ENCODE measurements at regions not wholly inside any gene's neighbourhood (a gene's known extent, or its start where the extent isn't known, plus 50 kb on each side); places are given as distances from the start of the nearest gene placed in this dataset.

DNA sequence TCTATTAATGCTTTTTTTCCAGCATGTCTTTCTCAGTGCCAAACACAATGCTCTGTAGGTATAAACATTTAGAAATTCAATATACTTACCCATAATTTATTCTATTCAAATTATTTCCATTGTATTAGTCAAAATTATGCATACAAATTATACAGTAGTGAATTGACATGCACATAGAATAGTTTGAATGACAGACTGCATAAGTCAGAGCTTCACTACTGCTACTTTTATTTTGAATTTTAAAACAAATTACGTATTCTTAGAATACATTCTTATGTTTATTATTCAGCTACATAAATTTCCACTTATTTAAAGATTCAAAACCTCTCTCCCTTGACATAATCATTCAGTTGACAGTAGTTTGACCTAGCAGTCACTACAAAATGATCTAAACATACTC lies 808.0 kb upstream of the CCDC179 start:
- Histone ChIP-seq H3K27ac (ENCODE audit: low read length) (no peak overlapping the region), H3K9ac (ENCODE audit: low read depth, low read length) (no peak overlapping the region), H3K36me3 (ENCODE audit: insufficient read depth, low read depth, low read length) (no peaks in the 10 kb centered on the region), H3K4me3 (ENCODE audit: low read length) (no peak overlapping the region), H3K9me3 (ENCODE audit: insufficient read depth, low read depth, low read length) (no peaks in the 10 kb centered on the region), H3K27me3 (ENCODE audit: insufficient read depth, low read length) (no peaks in the 10 kb centered on the region), H3K4me1 (ENCODE audit: insufficient read depth, low read length) (no peaks in the 10 kb centered on the region)

DNA sequence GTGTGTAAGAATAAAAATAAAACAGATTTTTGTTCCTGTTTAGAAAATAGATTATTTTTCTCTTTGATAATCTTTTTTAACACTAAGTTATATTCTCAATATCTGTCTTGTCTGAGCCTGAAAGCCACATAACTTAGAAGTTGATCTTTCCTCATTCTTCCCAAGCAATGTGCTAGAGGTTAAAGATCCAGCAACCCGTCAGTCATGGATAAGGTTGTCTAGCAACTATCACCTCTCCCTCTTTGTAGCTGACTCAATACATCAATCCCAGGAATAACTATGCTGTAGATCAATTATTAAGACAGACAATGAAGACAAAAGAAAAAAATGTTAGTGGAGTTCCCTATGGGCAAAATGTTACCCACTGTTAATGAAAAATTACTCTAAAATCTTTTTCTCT lies 813.1 kb upstream of the CCDC179 start:
- no peak overlapping the region for H3K4me3 ChIP-seq (ENCODE audit: low read length)

GRCh38 chr11:23674866-23675265 lies 814.6 kb upstream of the CCDC179 start:
- Histone ChIP-seq H3K4me3 (ENCODE audit: low read length) (no peak overlapping the region), H3K27ac (ENCODE audit: low read length) (no peak overlapping the region), H3K27me3 (ENCODE audit: insufficient read depth, low read length) (no peaks in the 10 kb centered on the region), H3K9ac (ENCODE audit: low read depth, low read length) (no peak overlapping the region), H3K36me3 (ENCODE audit: insufficient read depth, low read depth, low read length) (no peaks in the 10 kb centered on the region), H3K9me3 (ENCODE audit: insufficient read depth, low read depth, low read length) (no peaks in the 10 kb centered on the region), H3K4me1 (ENCODE audit: insufficient read depth, low read length) (no peaks in the 10 kb centered on the region)

More for the DNA sequence above, 813.1 kb upstream of the CCDC179 start:
- Histone ChIP-seq H3K36me3 (ENCODE audit: insufficient read depth, low read depth, low read length) (no peaks in the 10 kb centered on the region), H3K27ac (ENCODE audit: low read length) (no peak overlapping the region), H3K9ac (ENCODE audit: low read depth, low read length) (no peak overlapping the region), H3K27me3 (ENCODE audit: insufficient read depth, low read length) (no peaks in the 10 kb centered on the region), H3K4me1 (ENCODE audit: insufficient read depth, low read length) (no peaks in the 10 kb centered on the region), H3K9me3 (ENCODE audit: insufficient read depth, low read depth, low read length) (no peaks in the 10 kb centered on the region)

DNA sequence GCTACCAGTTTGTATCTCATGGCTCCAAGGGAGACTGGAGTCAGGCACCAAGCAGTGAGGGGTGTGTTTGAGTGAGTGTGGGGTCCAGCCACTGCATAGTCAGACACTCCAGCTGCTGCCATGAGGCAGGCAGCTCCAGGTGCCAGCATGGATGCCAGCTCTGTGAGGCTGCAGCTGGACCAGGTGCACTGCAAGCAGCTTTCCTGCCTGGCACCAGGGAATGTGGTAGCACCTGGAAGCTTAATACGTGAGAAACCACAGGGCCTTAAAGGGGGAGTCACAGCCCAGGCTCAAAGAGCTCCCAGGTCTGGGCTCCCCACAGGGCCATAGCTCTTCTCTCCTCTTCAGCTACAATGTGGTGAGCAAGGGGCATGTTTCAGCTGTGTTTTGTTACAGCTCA lies 817.8 kb upstream of the LUZP2 start:
- H3K4me1 ChIP-seq (ENCODE audit: insufficient read depth, low read length): no peaks in the 10 kb centered on the region

DNA sequence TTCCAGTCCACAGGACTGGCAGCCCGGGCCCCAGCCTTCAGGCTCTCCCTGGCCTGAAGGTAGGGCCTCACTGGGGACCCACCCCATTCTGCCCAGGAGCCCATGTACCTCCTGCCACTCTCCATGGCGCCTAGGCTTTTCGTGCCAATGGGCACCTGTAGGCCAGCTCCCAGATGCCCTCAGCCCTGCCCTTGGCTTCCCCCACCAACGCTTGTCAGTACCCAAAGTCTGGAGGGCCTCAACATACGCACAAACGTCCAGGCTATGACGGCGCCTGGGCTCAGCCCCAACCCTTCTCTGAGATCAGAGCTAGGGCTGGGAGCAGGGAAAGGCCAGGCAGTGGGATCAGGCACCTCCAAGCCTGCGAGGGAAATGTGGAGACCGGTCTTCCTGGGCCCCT lies 816.9 kb upstream of the LUZP2 start:
- Histone ChIP-seq H3K27me3 (ENCODE audit: insufficient read depth, low read length) (no peaks in the 10 kb centered on the region), H3K4me3 (ENCODE audit: low read length) (no peak overlapping the region), H3K4me1 (ENCODE audit: insufficient read depth, low read length) (no peaks in the 10 kb centered on the region), H3K9me3 (ENCODE audit: insufficient read depth, low read depth, low read length) (no peaks in the 10 kb centered on the region), H3K27ac (ENCODE audit: low read length) (no peak overlapping the region), H3K9ac (ENCODE audit: low read depth, low read length) (no peak overlapping the region), H3K36me3 (ENCODE audit: insufficient read depth, low read depth, low read length) (no peaks in the 10 kb centered on the region)

More for the DNA sequence above, 817.8 kb upstream of the LUZP2 start:
- Histone ChIP-seq H3K9ac (ENCODE audit: low read depth, low read length) (no peak overlapping the region), H3K27ac (ENCODE audit: low read length) (no peak overlapping the region), H3K36me3 (ENCODE audit: insufficient read depth, low read depth, low read length) (no peaks in the 10 kb centered on the region), H3K9me3 (ENCODE audit: insufficient read depth, low read depth, low read length) (no peaks in the 10 kb centered on the region), H3K27me3 (ENCODE audit: insufficient read depth, low read length) (no peaks in the 10 kb centered on the region), H3K4me3 (ENCODE audit: low read length) (no peak overlapping the region)

- no peak overlapping the region for H3K4me3 ChIP-seq (ENCODE audit: low read length)
- H3K27me3 ChIP-seq (ENCODE audit: insufficient read depth, low read length): no peaks in the 10 kb centered on the region
- H3K4me1 ChIP-seq (ENCODE audit: insufficient read depth, low read length): no peaks in the 10 kb centered on the region
- H3K9me3 ChIP-seq (ENCODE audit: insufficient read depth, low read depth, low read length): no peaks in the 10 kb centered on the region
- no peak overlapping the region for H3K9ac ChIP-seq (ENCODE audit: low read depth, low read length)
- H3K27ac ChIP-seq (ENCODE audit: low read length): no peak overlapping the region
- H3K36me3 ChIP-seq (ENCODE audit: insufficient read depth, low read depth, low read length): no peaks in the 10 kb centered on the region
Measured at GRCh38 chr11:23680488-23681230, 816.2 kb upstream of the LUZP2 start.

GRCh38 chr11:23684701-23685100 lies 812.2 kb upstream of the LUZP2 start:
- H3K4me3 ChIP-seq (ENCODE audit: low read length): no peak overlapping the region

DNA sequence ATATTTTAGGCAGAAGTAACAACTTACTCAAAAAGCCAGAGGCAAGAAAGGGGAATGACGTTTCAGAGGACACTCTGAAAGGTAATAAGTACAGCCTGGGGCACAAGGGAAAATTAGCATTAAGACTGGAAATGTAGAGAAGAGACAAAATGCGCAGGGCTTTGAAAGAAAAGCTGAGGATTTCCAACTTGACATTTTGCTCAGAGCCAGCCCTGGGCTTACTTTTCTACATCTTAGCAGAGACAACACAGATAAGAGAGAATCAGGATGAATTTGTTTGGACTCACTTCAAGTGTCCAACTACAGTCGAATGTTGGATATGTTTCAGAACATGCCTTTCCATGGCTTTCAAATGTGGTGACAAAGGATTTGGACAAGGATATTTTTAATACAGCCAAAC lies 808.9 kb upstream of the LUZP2 start:
- Histone ChIP-seq H3K4me1 (ENCODE audit: insufficient read depth, low read length) (peaks cover 6% of the 10 kb centered on the region; the same call in 1 of the 2 replicates), H3K36me3 (ENCODE audit: insufficient read depth, low read depth, low read length) (no peaks in the 10 kb centered on the region)

More at GRCh38 chr11:23684701-23685100, 812.2 kb upstream of the LUZP2 start:
- Histone ChIP-seq H3K27me3 (ENCODE audit: insufficient read depth, low read length) (no peaks in the 10 kb centered on the region), H3K27ac (ENCODE audit: low read length) (no peak overlapping the region), H3K36me3 (ENCODE audit: insufficient read depth, low read depth, low read length) (no peaks in the 10 kb centered on the region), H3K4me1 (ENCODE audit: insufficient read depth, low read length) (no peaks in the 10 kb centered on the region), H3K9ac (ENCODE audit: low read depth, low read length) (no peak overlapping the region), H3K9me3 (ENCODE audit: insufficient read depth, low read depth, low read length) (no peaks in the 10 kb centered on the region)

GRCh38 chr11:23688411-23688810 lies 808.4 kb upstream of the LUZP2 start:
- H3K4me3 ChIP-seq (ENCODE audit: low read length): no peak overlapping the region
- no peaks in the 10 kb centered on the region for H3K36me3 ChIP-seq (ENCODE audit: insufficient read depth, low read depth, low read length)
- no peak overlapping the region for H3K9ac ChIP-seq (ENCODE audit: low read depth, low read length)
- peaks cover 6% of the 10 kb centered on the region; the same call in 1 of the 2 replicates for H3K4me1 ChIP-seq (ENCODE audit: insufficient read depth, low read length)
- H3K27ac ChIP-seq (ENCODE audit: low read length): no peak overlapping the region
- H3K27me3 ChIP-seq (ENCODE audit: insufficient read depth, low read length): no peaks in the 10 kb centered on the region
- H3K9me3 ChIP-seq (ENCODE audit: insufficient read depth, low read depth, low read length): no peaks in the 10 kb centered on the region

More for the DNA sequence above, 808.9 kb upstream of the LUZP2 start:
- no peak overlapping the region for H3K9ac ChIP-seq (ENCODE audit: low read depth, low read length)
- H3K27me3 ChIP-seq (ENCODE audit: insufficient read depth, low read length): no peaks in the 10 kb centered on the region
- no peaks in the 10 kb centered on the region for H3K9me3 ChIP-seq (ENCODE audit: insufficient read depth, low read depth, low read length)
- H3K27ac ChIP-seq (ENCODE audit: low read length): no peak overlapping the region
- no peak overlapping the region for H3K4me3 ChIP-seq (ENCODE audit: low read length)

DNA sequence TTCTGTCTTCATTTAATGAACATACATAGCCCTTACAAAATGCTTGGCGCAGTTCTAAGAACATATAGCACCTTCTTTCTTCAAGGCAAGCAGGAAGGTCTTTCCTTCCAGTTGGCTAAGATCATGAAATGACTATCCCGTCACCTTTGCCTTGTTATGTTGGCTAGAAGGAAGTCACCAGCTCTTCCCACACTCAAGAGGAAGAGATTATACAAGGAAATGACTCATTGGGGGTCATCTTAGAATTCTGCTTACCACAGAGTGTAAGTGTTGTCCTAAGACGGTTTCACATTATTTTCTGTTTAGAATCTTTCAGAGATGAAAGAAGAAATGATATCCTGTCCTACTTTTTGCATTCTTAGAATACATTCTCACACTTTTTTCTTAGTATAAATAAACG lies 808.0 kb upstream of the LUZP2 start:
- peaks cover 6% of the 10 kb centered on the region; the same call in 1 of the 2 replicates for H3K4me1 ChIP-seq (ENCODE audit: insufficient read depth, low read length)
- no peak overlapping the region for H3K27ac ChIP-seq (ENCODE audit: low read length)
- H3K27me3 ChIP-seq (ENCODE audit: insufficient read depth, low read length): no peaks in the 10 kb centered on the region
- no peak overlapping the region for H3K4me3 ChIP-seq (ENCODE audit: low read length)
- no peaks in the 10 kb centered on the region for H3K36me3 ChIP-seq (ENCODE audit: insufficient read depth, low read depth, low read length)
- no peak overlapping the region for H3K9ac ChIP-seq (ENCODE audit: low read depth, low read length)
- H3K9me3 ChIP-seq (ENCODE audit: insufficient read depth, low read depth, low read length): no peaks in the 10 kb centered on the region

DNA sequence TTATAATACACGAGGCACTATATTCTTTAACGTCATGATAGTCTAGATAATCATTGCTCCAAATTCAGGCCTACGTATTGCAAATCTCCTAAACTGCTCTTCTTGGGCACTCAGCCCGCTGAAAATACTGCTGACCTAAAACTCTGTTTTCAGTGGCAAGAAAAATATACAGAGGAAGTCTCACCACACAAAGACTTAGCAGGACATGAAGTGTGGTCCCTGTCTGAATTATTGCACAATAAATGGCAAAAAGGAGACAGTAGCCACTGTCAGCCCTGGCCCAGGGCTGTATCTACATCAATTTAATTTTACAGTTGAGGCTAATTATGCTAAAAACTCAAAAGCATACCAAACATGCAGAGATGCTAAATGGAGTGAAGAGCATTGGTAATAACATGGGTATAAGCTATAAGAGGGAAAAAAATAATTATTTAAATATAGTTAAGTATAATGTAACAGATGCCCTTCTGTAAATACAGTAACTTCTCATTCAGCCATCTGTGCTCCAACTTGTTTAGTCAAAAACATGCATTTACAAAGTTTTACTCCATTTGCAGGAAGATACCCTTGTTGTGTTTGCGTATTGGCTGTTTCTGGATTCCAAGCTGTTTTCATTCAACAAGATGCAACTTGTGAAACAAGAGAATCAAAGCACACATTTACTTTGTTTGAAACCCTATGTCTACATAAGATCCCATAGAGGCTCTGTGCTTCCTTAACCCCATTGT lies 800.0 kb upstream of the LUZP2 start:
- no peak overlapping the region for H3K4me3 ChIP-seq (ENCODE audit: low read length)
- no peaks in the 10 kb centered on the region for H3K36me3 ChIP-seq (ENCODE audit: insufficient read depth, low read depth, low read length)
- no peak overlapping the region for H3K9ac ChIP-seq (ENCODE audit: low read depth, low read length)
- no peak overlapping the region for H3K27ac ChIP-seq (ENCODE audit: low read length)
- H3K27me3 ChIP-seq (ENCODE audit: insufficient read depth, low read length): no peaks in the 10 kb centered on the region
- no peaks in the 10 kb centered on the region for H3K9me3 ChIP-seq (ENCODE audit: insufficient read depth, low read depth, low read length)
- H3K4me1 ChIP-seq (ENCODE audit: insufficient read depth, low read length): peaks cover 6% of the 10 kb centered on the region; the same call in 1 of the 2 replicates

DNA sequence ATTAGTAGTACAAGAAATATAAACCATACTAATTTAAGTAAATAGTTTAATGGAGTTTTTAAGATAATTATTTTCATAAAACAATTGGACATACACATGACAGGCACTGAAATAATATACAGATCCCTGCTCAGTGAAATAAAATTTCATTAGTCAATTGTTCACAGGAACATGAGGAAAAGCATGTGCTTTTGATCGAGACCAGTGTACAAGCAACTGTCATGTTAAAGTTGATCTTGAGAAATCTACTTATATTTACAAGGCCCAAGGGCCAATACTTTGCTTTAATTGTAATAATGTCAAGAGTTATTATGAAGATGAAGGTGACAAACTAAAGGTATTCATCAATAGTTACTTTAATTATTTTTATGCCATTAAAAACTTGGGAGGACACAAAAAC lies 792.7 kb upstream of the LUZP2 start:
- Histone ChIP-seq H3K4me3 (ENCODE audit: low read length) (no peak overlapping the region), H3K27ac (ENCODE audit: low read length) (no peak overlapping the region), H3K36me3 (ENCODE audit: insufficient read depth, low read depth, low read length) (no peaks in the 10 kb centered on the region), H3K27me3 (ENCODE audit: insufficient read depth, low read length) (no peaks in the 10 kb centered on the region), H3K4me1 (ENCODE audit: insufficient read depth, low read length) (no peaks in the 10 kb centered on the region), H3K9ac (ENCODE audit: low read depth, low read length) (no peak overlapping the region), H3K9me3 (ENCODE audit: insufficient read depth, low read depth, low read length) (no peaks in the 10 kb centered on the region)
